ENCODE measurements at regions not wholly inside any gene's neighbourhood (a gene's known extent, or its start where the extent isn't known, plus 50 kb on each side); places are given as distances from the start of the nearest gene placed in this dataset.

DNA sequence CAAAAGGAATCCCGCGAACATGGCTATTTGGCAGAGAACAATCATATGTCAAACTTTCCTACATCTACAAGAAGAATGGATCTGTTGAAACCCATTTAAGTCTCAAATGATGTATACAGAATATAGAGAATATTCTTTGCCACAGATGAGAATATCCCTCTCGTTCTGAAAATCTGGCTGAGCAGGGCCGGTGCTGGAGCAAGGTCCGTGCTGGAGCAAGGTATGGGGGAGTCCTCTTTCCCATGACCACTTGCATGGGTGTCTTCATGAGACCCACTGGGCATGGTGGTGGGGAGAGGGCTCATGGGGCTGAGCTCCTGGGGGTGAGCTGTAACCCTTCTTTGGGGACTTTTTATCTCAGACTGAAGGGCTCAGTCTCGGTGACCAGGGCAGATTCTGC, 440.9 kb downstream of the SOX9 start:
- TF ChIP-seq, protein P1, sequence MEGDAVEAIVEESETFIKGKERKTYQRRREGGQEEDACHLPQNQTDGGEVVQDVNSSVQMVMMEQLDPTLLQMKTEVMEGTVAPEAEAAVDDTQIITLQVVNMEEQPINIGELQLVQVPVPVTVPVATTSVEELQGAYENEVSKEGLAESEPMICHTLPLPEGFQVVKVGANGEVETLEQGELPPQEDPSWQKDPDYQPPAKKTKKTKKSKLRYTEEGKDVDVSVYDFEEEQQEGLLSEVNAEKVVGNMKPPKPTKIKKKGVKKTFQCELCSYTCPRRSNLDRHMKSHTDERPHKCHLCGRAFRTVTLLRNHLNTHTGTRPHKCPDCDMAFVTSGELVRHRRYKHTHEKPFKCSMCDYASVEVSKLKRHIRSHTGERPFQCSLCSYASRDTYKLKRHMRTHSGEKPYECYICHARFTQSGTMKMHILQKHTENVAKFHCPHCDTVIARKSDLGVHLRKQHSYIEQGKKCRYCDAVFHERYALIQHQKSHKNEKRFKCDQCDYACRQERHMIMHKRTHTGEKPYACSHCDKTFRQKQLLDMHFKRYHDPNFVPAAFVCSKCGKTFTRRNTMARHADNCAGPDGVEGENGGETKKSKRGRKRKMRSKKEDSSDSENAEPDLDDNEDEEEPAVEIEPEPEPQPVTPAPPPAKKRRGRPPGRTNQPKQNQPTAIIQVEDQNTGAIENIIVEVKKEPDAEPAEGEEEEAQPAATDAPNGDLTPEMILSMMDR (IDR thresholded peaks at IDR 0.05; ENCODE audit: insufficient read depth, missing control alignments) = no peak
- DNase-seq (ENCODE audit: insufficient read length, low spot score) (no peak), FAIRE-seq (no peak)

DNA sequence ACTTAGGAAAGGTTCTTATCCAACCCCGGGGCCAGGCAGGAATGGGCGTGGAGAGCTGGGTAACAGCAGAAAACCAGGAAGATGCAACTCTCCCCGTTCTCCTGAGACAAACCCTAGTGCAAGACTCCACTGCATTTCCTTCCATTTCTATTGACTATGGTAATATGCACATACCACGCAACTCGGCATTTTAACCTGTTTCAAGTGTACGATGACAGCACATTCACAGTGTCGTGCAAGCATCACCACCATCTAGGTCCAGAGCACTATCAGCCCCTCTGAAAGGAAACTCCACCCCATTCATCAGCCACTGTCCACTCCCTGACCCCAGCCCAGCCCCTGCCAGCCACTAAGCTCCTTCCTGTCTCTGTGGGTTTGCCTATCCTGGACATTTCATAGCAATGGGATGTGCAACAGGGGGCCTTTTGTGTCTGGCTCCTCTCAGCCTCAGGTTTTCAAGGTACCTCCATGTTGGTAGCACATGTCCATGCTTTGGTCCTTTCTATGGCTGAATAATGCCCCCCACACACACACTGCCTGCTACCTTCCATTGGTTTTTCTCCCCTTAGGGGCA, 441.9 kb downstream of the SOX9 start:
- DNase-seq (ENCODE audit: insufficient read length, low spot score) (no peak), FAIRE-seq (no peak)
- TF ChIP-seq, protein P1 (IDR thresholded peaks at IDR 0.05; ENCODE audit: insufficient read depth, missing control alignments) = no peak

DNA sequence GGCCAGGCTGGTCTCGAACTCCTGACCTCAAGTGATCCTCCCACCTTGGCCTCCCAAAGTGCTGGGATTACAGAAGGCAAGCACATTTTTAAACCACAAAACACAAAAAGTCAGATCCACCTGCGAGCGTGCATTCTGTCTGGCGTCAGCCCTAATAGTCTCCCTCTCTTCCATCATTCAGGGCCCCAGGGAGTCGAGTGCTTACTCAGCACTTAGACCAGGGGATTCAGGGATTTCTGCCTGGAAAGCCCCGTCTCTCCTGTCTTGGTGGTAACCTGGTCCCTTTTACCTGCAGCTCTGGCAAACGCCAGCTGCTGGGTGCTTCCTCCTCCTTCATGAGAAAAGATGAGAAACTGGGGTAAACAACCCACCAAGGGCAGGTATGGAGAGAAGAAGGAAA, 443.1 kb downstream of the SOX9 start:
- TF ChIP-seq, protein P1 (IDR thresholded peaks at IDR 0.05; ENCODE audit: insufficient read depth, missing control alignments) = no peak
- FAIRE-seq (no peak), DNase-seq (ENCODE audit: insufficient read length, low spot score) (no peak)

DNA sequence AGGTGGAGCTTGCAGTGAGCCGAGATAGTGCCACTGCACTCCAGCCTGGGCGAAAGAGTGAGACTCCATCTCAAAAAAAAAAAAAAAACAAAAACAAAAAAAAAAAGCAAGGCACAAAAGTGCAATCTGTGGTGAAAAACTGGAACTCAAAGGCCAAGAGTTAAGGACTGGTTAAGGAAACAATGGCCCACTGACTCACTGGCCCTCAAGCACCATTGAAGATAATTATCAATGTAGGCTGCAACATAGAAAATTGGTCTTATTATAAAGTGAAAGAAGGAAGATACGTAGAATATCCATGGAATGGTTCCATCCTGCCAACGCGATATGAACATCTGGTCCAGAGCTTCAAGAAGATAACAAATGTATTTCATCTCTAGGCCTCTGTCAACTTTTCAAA, 444.2 kb downstream of the SOX9 start:
- TF ChIP-seq, protein P1 (IDR thresholded peaks at IDR 0.05; ENCODE audit: insufficient read depth, missing control alignments) = no peak
- DNase-seq (ENCODE audit: insufficient read length, low spot score) (no peak), FAIRE-seq (no peak)

DNA sequence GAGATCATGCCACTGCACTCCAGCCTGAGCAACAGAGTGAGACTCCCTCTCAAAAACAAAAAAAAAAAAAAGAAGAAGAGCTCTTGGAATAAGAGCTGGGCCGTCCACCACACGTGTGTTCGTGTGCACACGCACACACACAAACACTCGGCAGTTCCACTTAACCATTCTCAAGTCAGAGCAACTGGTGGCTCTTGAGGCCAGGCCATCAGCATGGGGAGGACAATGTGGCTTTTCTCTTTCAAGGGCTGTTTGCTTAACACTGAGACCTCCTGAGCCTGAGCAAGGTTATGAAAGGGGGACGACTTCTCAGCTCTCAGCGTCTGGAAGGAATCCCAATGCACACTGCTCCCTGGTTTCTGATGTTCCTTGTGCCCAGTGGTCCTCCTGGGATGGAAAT, 444.9 kb downstream of the SOX9 start:
- no peak for DNase-seq (ENCODE audit: insufficient read length, low spot score)
- TF ChIP-seq, protein P1 (IDR thresholded peaks at IDR 0.05; ENCODE audit: insufficient read depth, missing control alignments) = no peak
- no peak for FAIRE-seq

DNA sequence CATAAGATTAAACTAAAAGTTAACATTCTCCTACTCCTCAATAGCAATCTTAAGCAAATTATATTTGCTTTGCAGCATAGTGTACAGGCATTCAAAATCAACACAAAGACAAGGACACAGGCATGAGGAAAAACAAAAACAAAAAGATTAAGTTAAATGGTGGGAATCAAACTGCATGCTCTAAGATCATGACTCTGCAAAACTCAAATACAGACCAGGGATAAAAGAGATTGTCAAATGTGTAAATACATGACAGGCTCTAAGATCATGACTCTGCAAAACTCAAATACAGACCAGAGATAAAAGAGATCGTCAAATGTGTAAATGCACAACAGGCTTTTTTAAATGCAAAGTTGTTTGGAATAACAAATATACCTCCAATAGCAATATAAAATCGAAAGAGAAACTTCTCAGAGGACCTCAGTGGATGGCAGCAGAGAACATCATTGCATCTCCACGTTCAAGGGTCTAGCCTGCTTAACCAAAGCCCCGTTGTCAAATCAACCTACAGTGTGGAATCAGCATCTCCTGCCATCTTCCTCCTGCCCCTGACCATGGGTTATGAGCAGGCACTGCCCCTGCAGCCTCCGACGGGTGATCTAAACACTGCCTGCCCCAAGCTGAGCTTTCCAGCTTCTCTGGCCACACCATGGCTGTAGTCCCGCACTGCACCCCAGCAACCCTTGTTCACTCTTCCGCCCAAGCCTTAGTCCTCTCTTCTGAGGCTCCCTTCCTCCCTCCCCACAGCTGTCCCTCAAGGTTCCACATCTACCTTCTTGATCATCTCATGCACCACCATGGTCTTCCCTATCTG, 446.1 kb downstream of the SOX9 start:
- TF ChIP-seq, protein P1 (IDR thresholded peaks at IDR 0.05; ENCODE audit: insufficient read depth, missing control alignments) = no peak
- DNase-seq (ENCODE audit: insufficient read length, low spot score) (no peak), FAIRE-seq (no peak)

DNA sequence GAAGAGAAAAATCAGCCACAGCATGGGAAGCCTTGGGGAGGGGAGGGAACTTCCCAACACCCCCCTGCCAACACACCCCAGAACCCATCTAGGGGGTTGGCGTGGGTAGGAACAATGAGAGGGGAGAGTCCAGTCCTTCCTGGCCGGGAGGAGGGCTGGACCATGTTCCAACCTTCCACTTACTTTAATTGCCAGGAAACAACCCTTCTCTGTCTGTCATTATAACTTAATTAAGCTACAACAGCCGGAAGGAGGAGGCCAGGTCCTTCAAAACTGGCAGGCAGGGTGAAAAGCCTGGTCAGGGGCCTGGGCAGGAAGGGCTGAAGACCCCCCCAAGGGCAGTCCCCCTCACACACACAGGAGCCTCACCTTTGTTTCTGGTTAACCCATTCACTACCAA, 447.0 kb downstream of the SOX9 start:
- no peak for FAIRE-seq
- DNase-seq (ENCODE audit: insufficient read length, low spot score) = no peak
- TF ChIP-seq, protein P1 (IDR thresholded peaks at IDR 0.05; ENCODE audit: insufficient read depth, missing control alignments) = no peak
